Vagina (tissue), 2 donors: ENCODE measurements at regions not wholly inside any gene's neighbourhood (a gene's known extent, or its start where the extent isn't known, plus 50 kb on each side); places are given as distances from the start of the nearest gene placed in this dataset.

Experiments used
- DNase-seq, 2 donors: peaks; one replicate each; pipeline ENCODE4 v3.0.0-alpha.2; 2017; ENCODE audit errors: extremely low spot score in 2 of 2
- H3K27ac ChIP-seq: fragments of 200-600 bp; sonication (generic); one replicate; pipeline ENCODE4 v1.5.1; 2019
- H3K27me3 ChIP-seq: fragments of 200-600 bp; sonication (generic); one replicate; pipeline ENCODE4 v1.5.1; 2019
- H3K36me3 ChIP-seq, 2 donors: fragments of 200-600 bp; sonication (generic); one replicate each; pipeline ENCODE4 v1.5.1; 2017 to 2019
- H3K4me1 ChIP-seq: fragments of 200-600 bp; sonication (generic); one replicate; pipeline ENCODE4 v1.5.1; 2019
- H3K4me3 ChIP-seq, 2 donors: fragments of 200-600 bp; sonication (generic); 1 replicate in 1 of 2; 2 replicates in 1 of 2; pipeline ENCODE4 v1.5.1; 2016 to 2019
- H3K9me3 ChIP-seq: fragments of 200-600 bp; sonication (generic); one replicate; pipeline ENCODE4 v1.5.1; 2019
- POLR2A ChIP-seq, 2 donors: fragments of 450-650 bp; IDR thresholded peaks; one replicate each; pipeline ENCODE4 v1.6.1; 2017; ENCODE audit warnings: antibody characterized with exemption in 2 of 2, mild to moderate bottlenecking in 2 of 2, moderate library complexity in 2 of 2
- POLR2AphosphoS5 ChIP-seq, 2 donors: sonication (generic); formaldehyde crosslinking; IDR thresholded peaks; one replicate each; pipeline ENCODE4 v1.9.0; 2017; ENCODE audit warnings: antibody characterized with exemption in 2 of 2, mild to moderate bottlenecking in 2 of 2, low read depth in 1 of 2; ENCODE audit not compliant: insufficient read depth in 1 of 2
- intact Hi-C: fragments of 100-400 bp; cut with DNase I; formaldehyde crosslinking; loops from one replicate; pipeline ENCODE4 v1.15.1; 2023
- TF ChIP-seq, protein P1 (sequence below), 3 experiments: fragments of 450-650 bp in 2 of 3; fragments of 200-600 bp in 1 of 3; sonication (generic) in 1 of 3; IDR thresholded peaks; one replicate each; pipeline ENCODE4 v1.5.1; 2017 to 2019; ENCODE audit warnings: antibody characterized with exemption in 3 of 3, mild to moderate bottlenecking in 2 of 3, moderate library complexity in 2 of 3

- H3K9me3 ChIP-seq: no peaks in the 10 kb centered on the region
- no peaks in the 10 kb centered on the region for H3K4me1 ChIP-seq
- no peaks in the 10 kb centered on the region for H3K27me3 ChIP-seq
- no peaks in the 10 kb centered on the region for H3K36me3 ChIP-seq
- no peak overlapping the region for H3K4me3 ChIP-seq
- TF ChIP-seq POLR2AphosphoS5 (IDR thresholded peaks at IDR 0.05; ENCODE audit: insufficient read depth in 1 of 2, low read depth in 1 of 2) (no peak), POLR2A (IDR thresholded peaks at IDR 0.05) (no peak)
- TF ChIP-seq, protein P1, sequence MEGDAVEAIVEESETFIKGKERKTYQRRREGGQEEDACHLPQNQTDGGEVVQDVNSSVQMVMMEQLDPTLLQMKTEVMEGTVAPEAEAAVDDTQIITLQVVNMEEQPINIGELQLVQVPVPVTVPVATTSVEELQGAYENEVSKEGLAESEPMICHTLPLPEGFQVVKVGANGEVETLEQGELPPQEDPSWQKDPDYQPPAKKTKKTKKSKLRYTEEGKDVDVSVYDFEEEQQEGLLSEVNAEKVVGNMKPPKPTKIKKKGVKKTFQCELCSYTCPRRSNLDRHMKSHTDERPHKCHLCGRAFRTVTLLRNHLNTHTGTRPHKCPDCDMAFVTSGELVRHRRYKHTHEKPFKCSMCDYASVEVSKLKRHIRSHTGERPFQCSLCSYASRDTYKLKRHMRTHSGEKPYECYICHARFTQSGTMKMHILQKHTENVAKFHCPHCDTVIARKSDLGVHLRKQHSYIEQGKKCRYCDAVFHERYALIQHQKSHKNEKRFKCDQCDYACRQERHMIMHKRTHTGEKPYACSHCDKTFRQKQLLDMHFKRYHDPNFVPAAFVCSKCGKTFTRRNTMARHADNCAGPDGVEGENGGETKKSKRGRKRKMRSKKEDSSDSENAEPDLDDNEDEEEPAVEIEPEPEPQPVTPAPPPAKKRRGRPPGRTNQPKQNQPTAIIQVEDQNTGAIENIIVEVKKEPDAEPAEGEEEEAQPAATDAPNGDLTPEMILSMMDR (IDR thresholded peaks at IDR 0.05): no peak
- H3K27ac ChIP-seq: no peak overlapping the region
- DNase-seq: no peak
- intact Hi-C loops: no loop called here
Observed at GRCh38 chr20:46801003-46801702, 91.7 kb downstream of the SLC2A10 start.

- intact Hi-C loops: no loop called here
- H3K27me3 ChIP-seq: no peaks in the 10 kb centered on the region
- no peaks in the 10 kb centered on the region for H3K36me3 ChIP-seq
- no peak for TF ChIP-seq POLR2AphosphoS5 (IDR thresholded peaks at IDR 0.05; ENCODE audit: insufficient read depth in 1 of 2, low read depth in 1 of 2)
- TF ChIP-seq, protein P1 (IDR thresholded peaks at IDR 0.05): no peak
- TF ChIP-seq POLR2A (IDR thresholded peaks at IDR 0.05): no peak
- no peaks in the 10 kb centered on the region for H3K9me3 ChIP-seq
- DNase-seq: no peak
- H3K4me3 ChIP-seq: no peak overlapping the region
- no peaks in the 10 kb centered on the region for H3K4me1 ChIP-seq
- no peak overlapping the region for H3K27ac ChIP-seq
Observed at GRCh38 chr20:46802722-46803121, 91.9 kb upstream of the EYA2 start.

- TF ChIP-seq POLR2AphosphoS5 (IDR thresholded peaks at IDR 0.05; ENCODE audit: insufficient read depth in 1 of 2, low read depth in 1 of 2) (no peak), POLR2A (IDR thresholded peaks at IDR 0.05) (no peak)
- TF ChIP-seq, protein P1 (IDR thresholded peaks at IDR 0.05): no peak
- Histone ChIP-seq H3K27me3 (no peaks in the 10 kb centered on the region), H3K36me3 (no peaks in the 10 kb centered on the region), H3K4me1 (no peaks in the 10 kb centered on the region), H3K9me3 (no peaks in the 10 kb centered on the region), H3K27ac (no peak overlapping the region), H3K4me3 (no peak overlapping the region)
- intact Hi-C loops: no loop called here
- no peak for DNase-seq
Observed at GRCh38 chr20:46803123-46804020, 91.3 kb upstream of the EYA2 start.

DNA sequence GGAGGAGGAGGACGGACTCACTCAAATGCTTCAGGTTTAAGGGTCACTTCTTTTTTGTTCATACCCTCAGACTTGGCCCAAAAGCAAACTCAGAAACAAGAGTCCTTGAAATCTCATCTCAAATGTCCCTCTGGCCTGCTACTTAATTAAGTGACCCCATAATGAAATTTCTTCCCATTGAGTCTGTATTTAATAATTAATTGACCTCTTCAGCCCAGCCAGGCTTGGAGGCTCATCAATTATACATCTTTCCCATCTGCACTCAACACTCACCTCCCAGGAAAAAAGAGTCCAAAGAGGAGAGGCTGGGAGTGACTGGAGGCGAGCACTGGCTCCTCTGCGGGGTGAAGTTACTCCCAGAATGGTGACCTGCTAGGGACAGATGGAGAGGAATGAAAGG is 90.5 kb upstream of the EYA2 start:
- H3K27me3 ChIP-seq: no peaks in the 10 kb centered on the region
- H3K4me1 ChIP-seq: no peaks in the 10 kb centered on the region
- TF ChIP-seq, protein P1 (IDR thresholded peaks at IDR 0.05): no peak
- no peak for TF ChIP-seq POLR2A (IDR thresholded peaks at IDR 0.05)
- TF ChIP-seq POLR2AphosphoS5 (IDR thresholded peaks at IDR 0.05; ENCODE audit: insufficient read depth in 1 of 2, low read depth in 1 of 2): no peak
- no peaks in the 10 kb centered on the region for H3K9me3 ChIP-seq
- H3K27ac ChIP-seq: no peak overlapping the region
- intact Hi-C loops: no loop called here
- no peak overlapping the region for H3K4me3 ChIP-seq
- DNase-seq: no peak
- H3K36me3 ChIP-seq: no peaks in the 10 kb centered on the region

DNA sequence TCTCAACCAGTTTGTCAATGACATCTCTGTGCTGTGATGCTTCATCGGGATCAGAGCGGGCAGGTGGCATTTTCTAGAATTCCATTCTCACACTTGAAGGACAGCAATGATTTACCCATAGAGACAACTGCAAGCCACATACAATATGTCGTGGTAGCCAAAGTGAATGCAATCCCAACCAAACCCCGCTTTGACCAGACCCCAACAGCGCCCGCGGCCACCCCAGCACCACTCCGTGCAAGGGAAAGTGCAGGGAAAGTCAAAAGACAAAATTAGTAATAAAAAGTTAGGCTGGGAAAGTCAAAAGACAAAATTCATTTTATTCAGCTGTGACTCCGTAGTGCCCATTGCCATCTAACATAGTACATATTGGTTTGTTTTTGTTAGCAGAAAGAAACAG is 88.8 kb upstream of the EYA2 start:
- Histone ChIP-seq H3K4me3 (no peak overlapping the region), H3K27ac (no peak overlapping the region), H3K9me3 (no peaks in the 10 kb centered on the region), H3K27me3 (no peaks in the 10 kb centered on the region), H3K4me1 (peaks cover under 1% of the 10 kb centered on the region), H3K36me3 (no peaks in the 10 kb centered on the region)
- intact Hi-C loops: no loop called here
- TF ChIP-seq POLR2AphosphoS5 (IDR thresholded peaks at IDR 0.05; ENCODE audit: insufficient read depth in 1 of 2, low read depth in 1 of 2) (no peak), POLR2A (IDR thresholded peaks at IDR 0.05) (no peak)
- TF ChIP-seq, protein P1 (IDR thresholded peaks at IDR 0.05): no peak
- no peak for DNase-seq
